H1 (cell line): ENCODE measurements at regions not wholly inside any gene's neighbourhood (a gene's known extent, or its start where the extent isn't known, plus 50 kb on each side); places are given as distances from the start of the nearest gene placed in this dataset.
A peak's percentile ranks its signal among the peaks of the same experiment; 100 is the strongest.

Experiments used
- CTCF ChIA-PET: fragments of 300-600 bp; sonication (Branson Sonifier 250); formaldehyde crosslinking; loops from one replicate; lab custom pipeline; 2021; ENCODE audit not compliant: partially characterized antibody; lab: Charles Lee
- POLR2A ChIA-PET: fragments of 300-600 bp; sonication (Branson Sonifier 250); formaldehyde crosslinking; loops from one replicate; lab custom pipeline; 2021; ENCODE audit warnings: inconsistent platforms; ENCODE audit not compliant: partially characterized antibody; lab: Charles Lee
- DNase-seq, 2 experiments: peaks; one replicate each; pipeline versions ENCODE4 v3.0.0 to v3.0.0-alpha.2; 2010 to 2022; ENCODE audit warnings: low spot score in 2 of 2, low read depth in 1 of 2, mixed read lengths in 1 of 2
- FAIRE-seq: peaks from 2 replicates; lab custom pipeline; 2011; peaks lifted over from hg19 to GRCh38; lab: Jason Lieb, UNC
- H2AFZ ChIP-seq: 2 replicates; pipeline ENCODE4 v1.8.1; 2012; ENCODE audit warnings: low read length, inconsistent platforms
- H2AK5ac ChIP-seq: 2 replicates; pipeline ENCODE4 v1.6.1; 2013; ENCODE audit warnings: low read depth, low read length
- H2BK120ac ChIP-seq: replicated peaks from 2 replicates; pipeline ENCODE3; 2013; ENCODE audit warnings: low read depth, low read length, inconsistent platforms
- H2BK12ac ChIP-seq: 2 replicates; pipeline ENCODE4 v1.6.1; 2013; ENCODE audit warnings: low read depth, low read length
- H2BK15ac ChIP-seq: 2 replicates; pipeline ENCODE4 v1.6.1; 2013; ENCODE audit warnings: low read length
- H2BK20ac ChIP-seq: 2 replicates; pipeline ENCODE4 v1.6.1; 2013; ENCODE audit warnings: low read length
- H2BK5ac ChIP-seq: 2 replicates; pipeline ENCODE4 v1.6.1; 2013; ENCODE audit warnings: low read depth, low read length
- H3K14ac ChIP-seq: 2 replicates; pipeline ENCODE4 v1.6.1; 2013; ENCODE audit warnings: inconsistent platforms; ENCODE audit not compliant: insufficient read length
- H3K18ac ChIP-seq: 2 replicates; pipeline ENCODE4 v1.6.1; 2013; ENCODE audit warnings: low read length; ENCODE audit errors: extremely low read depth
- H3K23ac ChIP-seq: 2 replicates; pipeline ENCODE4 v1.6.1; 2013; ENCODE audit warnings: inconsistent platforms; ENCODE audit not compliant: insufficient read length
- H3K23me2 ChIP-seq: 2 replicates; pipeline ENCODE4 v1.6.1; 2013; ENCODE audit warnings: low read depth, low read length
- H3K27ac ChIP-seq: 2 replicates; pipeline ENCODE4 v1.6.1; 2011; ENCODE audit warnings: low read depth, low read length, inconsistent platforms
- H3K27me3 ChIP-seq, 4 experiments: replicated peaks in 1 of 4; 1 replicate in 1 of 4; 2 replicates in 3 of 4; pipeline versions ENCODE4 v1.6.1 to v1.8.1; 2011 to 2013; ENCODE audit warnings: low read length in 3 of 4, mild to moderate bottlenecking in 3 of 4, inconsistent platforms in 2 of 4, mixed read lengths in 2 of 4, moderate library complexity in 1 of 4; ENCODE audit not compliant: control insufficient read depth in 3 of 4, insufficient read depth in 3 of 4; ENCODE audit errors: extremely low read depth in 1 of 4
- H3K36me3 ChIP-seq, 4 experiments: 2 replicates each; pipeline versions ENCODE4 v1.6.1 to v1.8.1; 2011 to 2013; ENCODE audit warnings: mild to moderate bottlenecking in 4 of 4, low read length in 3 of 4, moderate library complexity in 2 of 4, control low read depth in 1 of 4, inconsistent platforms in 1 of 4; ENCODE audit not compliant: insufficient read depth in 4 of 4, control insufficient read depth in 2 of 4
- H3K4ac ChIP-seq: replicated peaks from 2 replicates; pipeline ENCODE3; 2013; ENCODE audit warnings: low read length, low read depth, mixed read lengths, inconsistent platforms; ENCODE audit not compliant: insufficient read length
- H3K4me1 ChIP-seq, 4 experiments: replicated peaks in 1 of 4; 1 replicate in 1 of 4; 2 replicates in 3 of 4; pipeline versions ENCODE4 v1.6.1 to v1.8.1; 2011 to 2013; ENCODE audit warnings: low read length in 3 of 4, inconsistent platforms in 2 of 4, mixed read lengths in 1 of 4; ENCODE audit not compliant: insufficient read depth in 4 of 4, control insufficient read depth in 3 of 4
- H3K4me2 ChIP-seq, 2 experiments: 2 replicates each; pipeline versions ENCODE4 v1.6.1 to v1.8.1; 2011 to 2013; ENCODE audit warnings: low read depth in 2 of 2, low read length in 2 of 2, control low read depth in 1 of 2, inconsistent platforms in 1 of 2, mild to moderate bottlenecking in 1 of 2; ENCODE audit not compliant: insufficient read depth in 1 of 2
- H3K4me3 ChIP-seq, 4 experiments: fragments of 200-600, 300-600 bp in 1 of 4; sonication (generic), shearing (Covaris generic), sonication (Bioruptor Twin) in 1 of 4; 2 replicates each; pipeline versions ENCODE4 v1.5.1 to v1.8.1; 2011 to 2016; ENCODE audit warnings: low read length in 4 of 4, low read depth in 3 of 4, control low read depth in 2 of 4, inconsistent platforms in 2 of 4, mild to moderate bottlenecking in 2 of 4, mixed read lengths in 1 of 4, moderate library complexity in 1 of 4; ENCODE audit not compliant: insufficient read depth in 2 of 4; ENCODE audit errors: extremely low read depth in 1 of 4
- H3K56ac ChIP-seq: replicated peaks from 2 replicates; pipeline ENCODE3; 2013; ENCODE audit warnings: low read depth, mild to moderate bottlenecking, mixed read lengths, low read length, inconsistent platforms; ENCODE audit not compliant: insufficient read length
- H3K79me1 ChIP-seq: 2 replicates; pipeline ENCODE4 v1.6.1; 2013; ENCODE audit warnings: low read depth, low read length, control low read depth
- H3K79me2 ChIP-seq, 2 experiments: 2 replicates each; pipeline versions ENCODE4 v1.6.1 to v1.8.1; 2012 to 2013; ENCODE audit warnings: low read length in 2 of 2, mild to moderate bottlenecking in 2 of 2, inconsistent platforms in 1 of 2; ENCODE audit not compliant: insufficient read depth in 2 of 2, control insufficient read depth in 1 of 2
- H3K9ac ChIP-seq, 4 experiments: replicated peaks in 1 of 4; 1 replicate in 1 of 4; 2 replicates in 3 of 4; pipeline versions ENCODE4 v1.6.1 to v1.8.1; 2011 to 2013; ENCODE audit warnings: low read depth in 3 of 4, low read length in 3 of 4, control low read depth in 2 of 4, mild to moderate bottlenecking in 2 of 4, moderate library complexity in 2 of 4, inconsistent platforms in 1 of 4; ENCODE audit errors: extremely low read depth in 1 of 4
- H3K9me3 ChIP-seq, 2 experiments: 2 replicates each; pipeline versions ENCODE4 v1.6.1 to v1.8.1; 2012 to 2013; ENCODE audit warnings: mild to moderate bottlenecking in 2 of 2, moderate library complexity in 2 of 2, control low read depth in 1 of 2, inconsistent platforms in 1 of 2, low read depth in 1 of 2, low read length in 1 of 2, mixed read lengths in 1 of 2; ENCODE audit not compliant: insufficient read depth in 2 of 2
- H4K20me1 ChIP-seq, 2 experiments: replicated peaks in 1 of 2; 2 replicates each; pipeline versions ENCODE3 to v1.8.1; 2011 to 2013; ENCODE audit warnings: inconsistent platforms in 2 of 2, low read length in 2 of 2, mild to moderate bottlenecking in 1 of 2; ENCODE audit not compliant: insufficient read depth in 2 of 2, control insufficient read depth in 1 of 2
- H4K5ac ChIP-seq: 2 replicates; pipeline ENCODE4 v1.6.1; 2013; ENCODE audit warnings: low read length, low read depth, mixed read lengths, inconsistent platforms; ENCODE audit not compliant: insufficient read length
- H4K8ac ChIP-seq: 2 replicates; pipeline ENCODE4 v1.8.0; 2013; ENCODE audit warnings: mild to moderate bottlenecking, moderate library complexity, low read length, inconsistent platforms; ENCODE audit not compliant: insufficient read depth; ENCODE audit errors: extremely low read depth
- H4K91ac ChIP-seq: replicated peaks from 2 replicates; pipeline ENCODE3; 2013; ENCODE audit warnings: low read length, mixed read lengths, inconsistent platforms; ENCODE audit not compliant: insufficient read length
- CEBPB ChIP-seq: IDR thresholded peaks from 2 replicates; pipeline ENCODE4 v1.6.1; 2012; ENCODE audit warnings: low read depth, low read length
- CTCF ChIP-seq, 3 experiments: IDR thresholded peaks; 1 replicate in 2 of 3; 2 replicates in 1 of 3; pipeline versions ENCODE4 v1.5.1 to v1.6.1; 2011; ENCODE audit warnings: low read length in 3 of 3, mild to moderate bottlenecking in 3 of 3, inconsistent platforms in 2 of 3, low read depth in 1 of 3, moderate library complexity in 1 of 3; ENCODE audit not compliant: insufficient read depth in 1 of 3; ENCODE audit errors: control extremely low read depth in 1 of 3
- GABPA ChIP-seq: IDR thresholded peaks from 2 replicates; pipeline ENCODE4 v1.6.1; 2011; ENCODE audit warnings: mild to moderate bottlenecking, low read length, moderate library complexity, borderline replicate concordance; ENCODE audit not compliant: insufficient read depth
- GTF2F1 ChIP-seq: IDR thresholded peaks from 2 replicates; pipeline ENCODE4 v1.6.1; 2012; ENCODE audit warnings: low read depth, low read length, improper control_type of control experiment, borderline replicate concordance
- JUND ChIP-seq: IDR thresholded peaks from 2 replicates; pipeline ENCODE4 v1.6.1; 2011; ENCODE audit warnings: mild to moderate bottlenecking, improper control_type of control experiment, low read length
- MAFK ChIP-seq: IDR thresholded peaks from 2 replicates; pipeline ENCODE4 v1.6.1; 2012; ENCODE audit warnings: low read depth, mild to moderate bottlenecking, improper control_type of control experiment, low read length
- MAX ChIP-seq: IDR thresholded peaks from 2 replicates; pipeline ENCODE4 v1.6.1; 2012; ENCODE audit warnings: inconsistent platforms
- PHF8 ChIP-seq: fragments of 200-600 bp; sonication (generic); conservative IDR thresholded peaks from 2 replicates; pipeline ENCODE4 v1.7.1; 2012; ENCODE audit warnings: low read depth, mild to moderate bottlenecking, inconsistent platforms, low read length, moderate library complexity
- TEAD4 ChIP-seq: IDR thresholded peaks from 2 replicates; pipeline ENCODE4 v1.6.1; 2012; ENCODE audit warnings: low read depth, low read length, inconsistent platforms, mixed read lengths
- WGBS, 2 experiments: shearing (Covaris generic) in 1 of 2; methylation state at CpG; one replicate each; pipeline versions ENCODE4 v1.1.6 to v1.1.7; 2013 to 2015; ENCODE audit warnings: low lambda C conversion rate in 2 of 2, mixed read lengths in 2 of 2, inconsistent platforms in 1 of 2, low coverage in 1 of 2, missing lambda C conversion rate in 1 of 2; ENCODE audit not compliant: insufficient replicate concordance in 2 of 2, insufficient coverage in 1 of 2, insufficient read length in 1 of 2; ENCODE audit errors: extremely low coverage in 1 of 2, missing lambda C conversion rate in 1 of 2; 5-methylcytosine and 5-hydroxymethylcytosine counted together

DNA sequence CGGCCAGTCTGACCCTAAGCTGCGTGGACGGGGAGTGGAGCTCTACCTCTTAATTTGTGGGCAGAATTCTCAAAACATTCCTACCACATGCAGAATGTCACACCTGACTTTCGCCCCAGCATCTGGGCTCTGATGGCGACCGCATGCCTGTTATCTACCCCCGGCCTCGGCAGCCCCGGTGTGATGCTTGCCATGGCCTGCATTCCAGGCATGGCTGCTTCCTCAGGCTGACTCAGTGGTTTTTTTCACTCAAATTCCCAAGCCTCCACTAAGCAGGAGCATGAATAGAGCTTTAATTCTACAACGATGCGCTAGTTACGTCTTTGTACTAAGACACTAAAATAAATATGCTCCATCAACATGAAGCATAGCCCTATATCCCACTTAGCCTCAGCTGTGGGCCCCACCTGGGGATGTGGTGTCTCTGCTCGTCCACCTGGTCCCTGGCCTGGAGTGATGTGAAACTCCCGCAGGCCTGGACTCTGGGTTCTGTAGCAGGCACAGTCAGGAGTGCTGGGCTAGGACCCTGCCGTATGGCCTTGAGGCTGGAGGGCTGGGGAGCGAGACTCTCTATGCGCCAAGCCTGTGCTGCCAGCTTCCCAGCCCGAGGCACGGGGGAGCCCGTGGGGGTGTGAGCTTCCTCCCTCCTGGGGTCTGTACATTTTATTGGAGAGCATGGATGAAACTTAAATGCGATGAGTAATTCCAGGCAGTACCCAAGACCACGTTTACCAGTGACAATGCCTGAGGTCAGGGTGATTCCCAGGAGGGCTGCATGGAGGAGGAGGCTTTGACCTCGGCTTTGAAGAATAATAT, 153.2 kb downstream of the CTTN start:
- H3K4me1 ChIP-seq = peaks cover 0 to 10% (median 5%) of the 10 kb centered on the region in 4 experiments; a peak in 6 of 7 replicates
- H2AK5ac ChIP-seq = no peak overlapping the region; the same call in 1 of the 2 replicates
- no peaks in the 10 kb centered on the region for H3K27me3 ChIP-seq
- no peak overlapping the region for H2BK20ac ChIP-seq
- H3K14ac ChIP-seq = no peak overlapping the region
- H3K36me3 ChIP-seq = no peaks in the 10 kb centered on the region; a peak in 1 of 8 replicates
- no peak overlapping the region for H3K9ac ChIP-seq
- no peak overlapping the region for H2AFZ ChIP-seq
- ChIA-PET POLR2A (interaction anchor here (1.1 kb wide), 1 partner anchor 31 kb away, joined by 4 read pairs; no protein-coding TSS in a partner anchor), CTCF (interaction anchor here (0.9 to 2.2 kb wide), 7 partner anchors 10 to 69 kb away, joined by 3 to 8 read pairs (median 5); no protein-coding TSS in a partner anchor)
- H2BK5ac ChIP-seq = peak overlapping the region; percentile 4; the same call in 1 of the 2 replicates
- no peak overlapping the region for H4K5ac ChIP-seq
- no peak overlapping the region for H4K91ac ChIP-seq
- no peak overlapping the region for H2BK12ac ChIP-seq
- DNase-seq (no peak), FAIRE-seq (no peak)
- H3K56ac ChIP-seq = no peak overlapping the region
- no peak overlapping the region for H3K4me2 ChIP-seq
- H3K23me2 ChIP-seq = no peaks in the 10 kb centered on the region
- H3K4me3 ChIP-seq = no peak overlapping the region
- no peak overlapping the region for H2BK120ac ChIP-seq
- H4K8ac ChIP-seq = no peak overlapping the region
- H3K4ac ChIP-seq = no peak overlapping the region
- H3K9me3 ChIP-seq = no peaks in the 10 kb centered on the region
- H2BK15ac ChIP-seq = no peak overlapping the region
- no peak overlapping the region for H3K27ac ChIP-seq
- WGBS, 2 experiments = 81% methylated on average over 23 of the region's 23 CpGs; no CpG with 5 or more reads in 1 of the 2 experiments
- peaks cover 2 to 6% of the 10 kb centered on the region in 2 experiments for H4K20me1 ChIP-seq
- H3K23ac ChIP-seq = no peak overlapping the region
- H3K18ac ChIP-seq = no peak overlapping the region
- peaks cover 3% of the 10 kb centered on the region; the same call in 1 of the 2 replicates for H3K79me1 ChIP-seq
- H3K79me2 ChIP-seq = no peaks in the 10 kb centered on the region
- TF ChIP-seq PHF8 (no peak), GABPA (no peak), TEAD4 (peak; percentile 74; the same call in 1 of the 2 replicates), MAX (peak; percentile 40; the same call in 1 of the 2 replicates), CEBPB (no peak), CTCF (IDR thresholded peaks at IDR 0.05; ENCODE audit: control extremely low read depth in 1 of 3, insufficient read depth in 1 of 3, low read depth in 1 of 3, low read length in 3 of 3) (no peak), JUND (no peak), GTF2F1 (no peak), MAFK (no peak)
